OCI-LY1 (cell line): ENCODE measurements at regions not wholly inside any gene's neighbourhood (a gene's known extent, or its start where the extent isn't known, plus 50 kb on each side); places are given as distances from the start of the nearest gene placed in this dataset.

ENCODE experiments used
- H2AFZ ChIP-seq: fragments of 200-600 bp; sonication (generic), shearing (Covaris generic); 2 replicates; pipeline ENCODE4 v1.6.0; 2014; ENCODE audit warnings: antibody characterized with exemption, mild to moderate bottlenecking, low read length
- H3F3A ChIP-seq: fragments of 200-600 bp; sonication (generic), shearing (Covaris generic); 2 replicates; pipeline ENCODE4 v1.6.0; 2014; ENCODE audit warnings: mild to moderate bottlenecking, antibody characterized with exemption, low read length, moderate library complexity; ENCODE audit not compliant: insufficient read depth
- H3K27ac ChIP-seq: fragments of 200-600 bp; sonication (generic); 2 replicates; pipeline ENCODE4 v1.5.1; 2014; ENCODE audit warnings: low read length, mixed run types, mild to moderate bottlenecking, low read depth; ENCODE audit not compliant: poor library complexity, severe bottlenecking
- H3K27me3 ChIP-seq: fragments of 200-600 bp; sonication (generic); 2 replicates; pipeline ENCODE4 v1.6.0; 2014; ENCODE audit warnings: antibody characterized with exemption, mild to moderate bottlenecking, low read length, moderate library complexity; ENCODE audit not compliant: insufficient read depth
- H3K36me3 ChIP-seq: fragments of 200-600 bp; sonication (generic); 2 replicates; pipeline ENCODE4 v1.6.1; 2014; ENCODE audit warnings: mild to moderate bottlenecking, antibody characterized with exemption, low read length, moderate library complexity, mixed read lengths; ENCODE audit not compliant: insufficient read depth
- H3K4me1 ChIP-seq: fragments of 200-600 bp; sonication (generic); 2 replicates; pipeline ENCODE4 v1.5.1; 2014; ENCODE audit warnings: mild to moderate bottlenecking, low read length, moderate library complexity; ENCODE audit not compliant: insufficient read depth, severe bottlenecking
- H3K4me2 ChIP-seq: fragments of 200-600 bp; sonication (generic), shearing (Covaris generic); 2 replicates; pipeline ENCODE4 v1.6.1; 2014; ENCODE audit warnings: low read length
- H3K4me3 ChIP-seq: fragments of 200-600 bp; sonication (generic); 2 replicates; pipeline ENCODE4 v1.5.1; 2014; ENCODE audit warnings: low read length, low read depth, mild to moderate bottlenecking, mixed read lengths; ENCODE audit not compliant: poor library complexity, severe bottlenecking
- H3K79me2 ChIP-seq: fragments of 200-600 bp; shearing (Covaris generic); 2 replicates; pipeline ENCODE4 v1.6.1; 2016; ENCODE audit warnings: mixed run types, low read length, mixed read lengths; ENCODE audit not compliant: insufficient read depth
- H3K9ac ChIP-seq: fragments of 200-600 bp; sonication (generic), shearing (Covaris generic); 2 replicates; pipeline ENCODE4 v1.6.1; 2014; ENCODE audit warnings: mild to moderate bottlenecking, low read length, mixed read lengths
- H3K9me2 ChIP-seq: fragments of 200-600 bp; sonication (generic), shearing (Covaris generic); 2 replicates; pipeline ENCODE4 v1.6.1; 2014; ENCODE audit warnings: low read depth, mild to moderate bottlenecking, low read length, mixed read lengths
- H3K9me3 ChIP-seq: fragments of 200-600 bp; shearing (Covaris generic); 2 replicates; pipeline ENCODE4 v1.6.1; 2014; ENCODE audit warnings: low read length, mixed read lengths
- H4K20me1 ChIP-seq: fragments of 200-600 bp; sonication (generic), shearing (Covaris generic); 2 replicates; pipeline ENCODE4 v1.6.0; 2016; ENCODE audit warnings: mild to moderate bottlenecking, low read length; ENCODE audit not compliant: insufficient read depth
- EZH2 ChIP-seq: fragments of 200-600 bp; sonication (generic), shearing (Covaris generic); IDR thresholded peaks from 2 replicates; pipeline ENCODE4 v1.8.0; 2017; ENCODE audit warnings: borderline replicate concordance, mixed run types, mild to moderate bottlenecking, antibody characterized with exemption, low read length, moderate library complexity, mixed read lengths
- TF ChIP-seq, protein P1 (sequence below): fragments of 200-600 bp; sonication (generic), shearing (Covaris generic); IDR thresholded peaks from 2 replicates; pipeline ENCODE4 v1.5.1; 2017; ENCODE audit warnings: mild to moderate bottlenecking, antibody characterized with exemption, low read length, moderate library complexity, mixed read lengths

DNA sequence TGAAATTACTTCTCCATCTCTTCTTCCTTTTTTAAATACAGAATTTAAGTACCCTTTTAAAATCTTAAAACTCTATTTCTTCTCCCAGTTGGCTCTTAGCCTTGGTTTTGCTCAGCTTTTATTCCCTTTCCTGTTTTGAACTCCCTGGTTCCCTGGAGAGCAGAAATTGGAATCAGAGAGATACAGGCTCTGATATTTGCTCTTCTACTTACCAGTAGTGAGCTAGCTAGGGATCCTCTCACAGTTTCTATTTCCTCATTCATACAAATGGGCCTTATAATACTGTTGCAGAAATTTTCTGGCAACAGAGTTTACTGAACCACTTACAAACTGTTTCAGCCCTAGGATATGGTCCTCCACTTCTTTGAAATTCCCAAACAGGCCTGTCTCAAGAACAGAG lies 606.3 kb downstream of the NUF2 start:
- H3K9ac ChIP-seq, result no peak overlapping the region
- H2AFZ ChIP-seq, result no peak overlapping the region
- no peak overlapping the region for H3K27ac ChIP-seq

DNA sequence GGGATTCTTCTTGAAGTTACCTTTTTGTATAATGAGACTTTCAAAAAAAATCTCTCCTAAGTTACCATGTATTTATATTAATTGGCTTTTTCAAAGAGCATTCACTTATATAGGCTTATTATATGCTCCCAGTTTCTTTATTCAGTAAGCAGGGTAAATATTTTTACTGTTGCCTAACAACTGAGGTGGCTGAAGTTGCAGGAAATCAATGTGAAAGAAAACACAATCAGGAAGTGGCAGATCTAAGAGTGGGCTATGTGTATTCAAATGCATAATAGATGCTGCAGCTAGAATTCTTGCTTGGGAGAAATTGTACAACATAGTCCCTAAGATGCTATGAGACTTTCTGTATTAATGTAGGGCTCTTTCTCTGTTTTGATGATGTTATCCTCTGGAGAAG lies 606.9 kb downstream of the NUF2 start:
- H3K9me3 ChIP-seq, result no peaks in the 10 kb centered on the region
- no peaks in the 10 kb centered on the region for H4K20me1 ChIP-seq
- no peak overlapping the region for H3K4me3 ChIP-seq
- no peaks in the 10 kb centered on the region for H3K79me2 ChIP-seq
- H3K36me3 ChIP-seq, result no peaks in the 10 kb centered on the region
- TF ChIP-seq, protein P1, sequence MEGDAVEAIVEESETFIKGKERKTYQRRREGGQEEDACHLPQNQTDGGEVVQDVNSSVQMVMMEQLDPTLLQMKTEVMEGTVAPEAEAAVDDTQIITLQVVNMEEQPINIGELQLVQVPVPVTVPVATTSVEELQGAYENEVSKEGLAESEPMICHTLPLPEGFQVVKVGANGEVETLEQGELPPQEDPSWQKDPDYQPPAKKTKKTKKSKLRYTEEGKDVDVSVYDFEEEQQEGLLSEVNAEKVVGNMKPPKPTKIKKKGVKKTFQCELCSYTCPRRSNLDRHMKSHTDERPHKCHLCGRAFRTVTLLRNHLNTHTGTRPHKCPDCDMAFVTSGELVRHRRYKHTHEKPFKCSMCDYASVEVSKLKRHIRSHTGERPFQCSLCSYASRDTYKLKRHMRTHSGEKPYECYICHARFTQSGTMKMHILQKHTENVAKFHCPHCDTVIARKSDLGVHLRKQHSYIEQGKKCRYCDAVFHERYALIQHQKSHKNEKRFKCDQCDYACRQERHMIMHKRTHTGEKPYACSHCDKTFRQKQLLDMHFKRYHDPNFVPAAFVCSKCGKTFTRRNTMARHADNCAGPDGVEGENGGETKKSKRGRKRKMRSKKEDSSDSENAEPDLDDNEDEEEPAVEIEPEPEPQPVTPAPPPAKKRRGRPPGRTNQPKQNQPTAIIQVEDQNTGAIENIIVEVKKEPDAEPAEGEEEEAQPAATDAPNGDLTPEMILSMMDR, result no peak
- TF ChIP-seq EZH2, result no peak
- H3K4me2 ChIP-seq, result no peak overlapping the region
- H3K27me3 ChIP-seq, result no peaks in the 10 kb centered on the region
- no peaks in the 10 kb centered on the region for H3K4me1 ChIP-seq
- no peak overlapping the region for H3K9ac ChIP-seq
- H3K27ac ChIP-seq, result no peak overlapping the region
- no peaks in the 10 kb centered on the region for H3K9me2 ChIP-seq
- no peaks in the 10 kb centered on the region for H3F3A ChIP-seq
- H2AFZ ChIP-seq, result no peak overlapping the region

More for the DNA sequence above, 606.3 kb downstream of the NUF2 start:
- Histone ChIP-seq H3K4me1 (no peaks in the 10 kb centered on the region), H3K36me3 (no peaks in the 10 kb centered on the region), H3K27me3 (no peaks in the 10 kb centered on the region), H3K9me2 (no peaks in the 10 kb centered on the region), H3K4me3 (no peak overlapping the region), H3K9me3 (no peaks in the 10 kb centered on the region), H3F3A (no peaks in the 10 kb centered on the region), H3K79me2 (no peaks in the 10 kb centered on the region), H3K4me2 (no peak overlapping the region), H4K20me1 (no peaks in the 10 kb centered on the region)
- TF ChIP-seq, protein P1, result no peak
- TF ChIP-seq EZH2, result no peak

DNA sequence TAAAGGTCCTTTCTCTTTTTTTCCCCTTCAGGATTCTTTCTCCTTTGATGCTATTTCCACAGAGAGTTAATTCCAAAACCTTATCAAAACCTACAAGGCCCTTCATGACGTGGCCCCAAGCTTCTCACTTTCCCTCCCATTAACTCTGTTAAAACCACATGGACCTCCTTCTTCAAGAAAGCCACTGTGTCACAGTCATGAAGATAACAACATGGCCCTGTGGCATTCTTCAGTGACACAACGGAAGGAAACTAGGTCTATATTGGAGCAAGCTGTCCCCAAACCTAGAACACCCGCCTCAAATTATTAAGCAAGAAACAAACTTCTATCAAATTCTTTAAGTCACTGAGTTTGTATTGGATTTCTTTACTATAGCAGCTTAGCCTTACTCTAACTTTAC lies 611.1 kb downstream of the NUF2 start:
- Histone ChIP-seq H3K4me3 (no peak overlapping the region), H2AFZ (no peak overlapping the region), H3K9ac (no peak overlapping the region), H3F3A (no peaks in the 10 kb centered on the region), H3K36me3 (no peaks in the 10 kb centered on the region), H3K27me3 (no peaks in the 10 kb centered on the region), H3K27ac (no peak overlapping the region), H3K9me3 (no peaks in the 10 kb centered on the region), H3K4me1 (no peaks in the 10 kb centered on the region), H3K79me2 (no peaks in the 10 kb centered on the region), H4K20me1 (no peaks in the 10 kb centered on the region), H3K9me2 (no peaks in the 10 kb centered on the region), H3K4me2 (no peak overlapping the region)
- TF ChIP-seq EZH2, result no peak
- TF ChIP-seq, protein P1, result no peak
